Sigmoid colon (tissue), 4 donors: ENCODE measurements at regions not wholly inside any gene's neighbourhood (a gene's known extent, or its start where the extent isn't known, plus 50 kb on each side); places are given as distances from the start of the nearest gene placed in this dataset.

Experiments used
- EP300 ChIP-seq, 4 donors: sonication (generic); formaldehyde crosslinking; IDR thresholded peaks; one replicate each; pipeline ENCODE4 v1.6.1; 2017; ENCODE audit warnings: antibody characterized with exemption in 4 of 4
- TF ChIP-seq, protein P1 (sequence below), 4 experiments: fragments of 450-650 bp in 3 of 4; fragments of 200-600 bp in 1 of 4; IDR thresholded peaks; one replicate each; pipeline ENCODE4 v1.5.1; 2016 to 2019; ENCODE audit warnings: antibody characterized with exemption in 4 of 4, mild to moderate bottlenecking in 3 of 4, moderate library complexity in 2 of 4

DNA sequence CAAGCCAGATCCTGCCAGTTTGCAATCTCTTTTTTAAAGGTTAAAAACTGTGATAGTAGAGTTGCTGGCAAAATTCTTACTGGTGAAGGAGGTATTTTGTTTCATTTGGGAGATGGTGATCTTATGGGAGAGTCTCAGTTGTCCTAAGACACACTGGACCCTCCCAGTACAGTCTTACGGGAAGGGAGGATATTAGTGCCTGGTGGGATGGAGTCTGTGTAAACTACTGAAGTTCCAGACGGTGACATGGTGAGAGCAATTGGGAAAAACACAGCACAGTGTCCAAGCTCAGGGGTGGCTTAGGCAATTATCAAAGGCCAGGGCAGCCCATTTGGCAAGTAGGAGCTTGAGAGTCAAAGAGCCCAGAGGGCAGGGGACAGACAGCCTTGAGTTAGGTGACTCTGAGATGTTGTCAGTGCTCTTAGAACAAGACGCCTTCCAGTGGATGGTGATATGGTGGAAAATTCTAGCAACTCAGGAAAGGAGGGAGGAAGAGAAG, 143.7 kb upstream of the CCDC68 start:
- TF ChIP-seq, protein P1, sequence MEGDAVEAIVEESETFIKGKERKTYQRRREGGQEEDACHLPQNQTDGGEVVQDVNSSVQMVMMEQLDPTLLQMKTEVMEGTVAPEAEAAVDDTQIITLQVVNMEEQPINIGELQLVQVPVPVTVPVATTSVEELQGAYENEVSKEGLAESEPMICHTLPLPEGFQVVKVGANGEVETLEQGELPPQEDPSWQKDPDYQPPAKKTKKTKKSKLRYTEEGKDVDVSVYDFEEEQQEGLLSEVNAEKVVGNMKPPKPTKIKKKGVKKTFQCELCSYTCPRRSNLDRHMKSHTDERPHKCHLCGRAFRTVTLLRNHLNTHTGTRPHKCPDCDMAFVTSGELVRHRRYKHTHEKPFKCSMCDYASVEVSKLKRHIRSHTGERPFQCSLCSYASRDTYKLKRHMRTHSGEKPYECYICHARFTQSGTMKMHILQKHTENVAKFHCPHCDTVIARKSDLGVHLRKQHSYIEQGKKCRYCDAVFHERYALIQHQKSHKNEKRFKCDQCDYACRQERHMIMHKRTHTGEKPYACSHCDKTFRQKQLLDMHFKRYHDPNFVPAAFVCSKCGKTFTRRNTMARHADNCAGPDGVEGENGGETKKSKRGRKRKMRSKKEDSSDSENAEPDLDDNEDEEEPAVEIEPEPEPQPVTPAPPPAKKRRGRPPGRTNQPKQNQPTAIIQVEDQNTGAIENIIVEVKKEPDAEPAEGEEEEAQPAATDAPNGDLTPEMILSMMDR (IDR thresholded peaks at IDR 0.05): no peak
- no peak for TF ChIP-seq EP300 (IDR thresholded peaks at IDR 0.05)
